Fibroblast of skin of scalp (primary cell): ENCODE measurements at regions not wholly inside any gene's neighbourhood (a gene's known extent, or its start where the extent isn't known, plus 50 kb on each side); places are given as distances from the start of the nearest gene placed in this dataset.

ENCODE experiments used
- DNase-seq: peaks from one replicate; pipeline ENCODE4 v3.0.0-alpha.2; 2013

DNA sequence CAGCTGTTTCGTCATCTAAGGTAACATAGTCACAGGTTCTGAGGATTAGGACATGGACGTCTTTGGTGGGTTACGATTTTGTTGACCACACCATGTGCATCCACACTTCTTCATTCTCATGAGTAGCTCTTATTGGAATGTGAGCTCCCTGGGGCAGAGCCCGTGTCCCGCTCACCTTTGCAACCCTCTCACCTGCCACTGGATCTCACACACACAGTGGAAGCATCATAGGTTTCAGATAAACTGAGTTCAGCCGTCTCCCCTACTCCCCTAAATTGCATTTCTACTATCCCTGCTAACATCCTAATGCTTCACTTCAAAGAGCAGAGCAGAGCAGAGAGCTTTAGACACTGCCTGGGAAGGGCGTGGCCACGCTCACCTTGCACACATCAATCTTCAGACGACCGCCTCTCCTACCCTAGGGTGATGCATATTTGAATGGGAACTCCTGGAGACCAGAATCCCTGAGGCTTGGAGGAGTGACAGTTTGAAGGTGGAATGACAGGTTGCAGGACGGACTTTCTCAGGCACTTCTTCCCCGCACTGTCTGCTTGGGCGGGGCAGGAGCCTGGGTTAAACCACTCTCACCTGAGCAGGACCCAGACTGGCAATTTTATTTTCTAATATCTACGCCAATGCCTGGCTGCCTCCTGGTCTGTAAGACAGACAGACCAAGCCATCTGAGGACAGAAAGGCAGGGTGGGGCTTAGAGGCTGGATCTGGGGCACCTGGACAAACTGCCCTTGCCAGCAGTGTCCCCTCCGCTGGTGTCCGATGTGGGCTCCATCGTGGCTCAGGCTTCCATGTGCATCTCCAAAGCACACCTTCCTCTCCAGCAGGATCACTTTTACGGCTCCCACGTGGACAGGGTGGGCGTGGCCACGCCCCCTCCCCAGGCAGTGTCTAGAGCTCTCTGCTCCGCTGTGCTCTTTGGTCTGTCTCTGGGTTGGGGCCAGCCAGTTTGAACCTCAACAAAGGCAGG, 229.5 kb upstream of the COPS8 start:
- no peak for DNase-seq

DNA sequence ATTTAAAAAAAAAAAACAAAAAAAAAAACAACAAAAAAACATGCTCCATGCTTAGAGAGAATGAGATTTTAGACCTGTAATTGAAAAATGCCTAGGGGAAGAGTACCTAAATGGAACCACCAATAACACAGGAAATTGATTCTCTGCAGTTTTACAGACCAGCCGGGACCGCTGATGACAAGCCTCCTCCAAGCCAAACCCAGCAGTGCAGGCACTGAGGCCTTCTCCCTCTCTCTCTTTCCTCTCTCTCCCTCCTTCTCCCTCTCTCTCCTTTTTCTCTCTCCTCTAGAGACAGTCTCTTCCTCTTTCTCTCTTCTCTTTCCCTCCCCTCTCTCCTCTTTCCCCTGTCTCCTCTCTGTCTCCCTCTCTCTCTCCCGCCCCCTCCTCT, 228.8 kb upstream of the COPS8 start:
- no peak for DNase-seq

DNA sequence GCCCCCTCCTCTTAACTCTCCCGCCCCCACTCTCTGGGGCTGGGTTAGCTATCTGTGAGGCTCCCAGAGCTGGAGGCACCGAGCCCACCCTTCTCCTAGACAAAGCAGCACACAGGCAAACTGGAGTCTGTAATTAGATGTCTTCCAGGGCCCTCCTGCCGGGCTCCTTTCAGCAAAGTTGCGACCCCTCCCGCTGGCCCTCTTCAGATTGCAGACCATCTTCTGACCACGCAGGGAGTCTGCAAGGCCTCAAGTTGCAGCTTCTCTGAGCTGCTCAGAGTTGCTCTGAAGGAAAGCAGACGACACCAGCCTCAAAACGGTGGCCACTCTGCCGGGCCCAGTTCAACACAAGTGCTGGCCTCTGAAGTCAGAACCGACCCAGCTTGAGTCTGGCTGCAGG, 228.4 kb upstream of the COPS8 start:
- no peak for DNase-seq

DNA sequence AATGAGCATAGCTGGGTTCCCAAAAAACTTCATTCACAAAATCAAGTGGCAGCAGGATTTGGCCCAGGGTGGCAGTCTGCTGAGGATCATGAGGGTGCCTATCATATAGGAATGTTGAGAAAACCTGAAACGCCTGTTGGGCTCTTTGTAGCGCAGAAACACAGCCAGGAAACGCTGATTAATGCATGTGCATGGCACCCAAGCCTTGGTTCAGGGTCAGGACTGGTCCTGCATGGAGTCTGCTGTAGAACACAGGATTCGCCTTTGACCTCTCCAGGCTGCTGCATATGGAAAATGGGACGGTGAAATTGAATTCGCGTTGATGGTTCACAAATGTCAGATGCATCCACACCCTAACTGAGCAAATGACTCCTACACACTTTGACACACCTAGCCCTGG, 227.9 kb upstream of the COPS8 start:
- DNase-seq: no peak

DNA sequence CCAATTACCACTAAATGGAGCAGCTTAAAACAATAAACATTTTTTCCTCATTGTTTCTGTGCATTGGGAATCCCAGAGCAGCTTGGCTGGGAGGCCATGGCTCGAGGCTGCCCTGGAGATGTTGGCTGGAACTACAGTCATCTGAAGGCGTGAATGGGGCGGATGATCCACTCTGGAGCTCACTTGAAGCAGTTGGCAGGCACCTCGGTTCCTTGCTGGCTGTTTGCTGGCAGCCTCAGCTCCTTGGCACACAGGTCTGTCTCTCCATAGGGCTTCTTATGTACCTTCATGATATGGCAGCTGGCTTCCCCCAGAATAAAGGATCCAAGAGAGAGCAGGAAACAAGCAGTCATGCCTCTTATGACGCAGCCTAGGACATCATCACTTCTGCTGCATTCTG, 227.0 kb upstream of the COPS8 start:
- no peak for DNase-seq

DNA sequence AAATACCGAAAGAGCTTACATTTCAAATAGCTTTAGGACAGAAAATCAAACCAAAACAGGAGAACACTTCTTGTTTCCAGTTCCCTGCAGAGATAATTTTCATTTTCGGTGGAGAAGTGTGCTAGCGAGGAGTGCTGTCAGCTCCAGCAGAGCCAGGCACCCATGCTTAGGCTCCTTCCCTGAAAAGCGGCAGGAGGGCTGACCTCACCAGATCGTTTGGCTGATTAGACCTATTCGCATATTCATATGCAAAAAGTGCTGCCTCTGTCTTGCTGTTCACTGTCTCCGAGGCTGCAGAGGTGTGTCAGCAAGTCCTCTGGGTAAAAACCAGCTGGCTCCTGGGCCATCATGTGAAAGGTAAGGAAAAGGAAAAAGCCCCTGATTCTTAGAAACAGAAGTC, 225.8 kb upstream of the COPS8 start:
- DNase-seq: no peak

DNA sequence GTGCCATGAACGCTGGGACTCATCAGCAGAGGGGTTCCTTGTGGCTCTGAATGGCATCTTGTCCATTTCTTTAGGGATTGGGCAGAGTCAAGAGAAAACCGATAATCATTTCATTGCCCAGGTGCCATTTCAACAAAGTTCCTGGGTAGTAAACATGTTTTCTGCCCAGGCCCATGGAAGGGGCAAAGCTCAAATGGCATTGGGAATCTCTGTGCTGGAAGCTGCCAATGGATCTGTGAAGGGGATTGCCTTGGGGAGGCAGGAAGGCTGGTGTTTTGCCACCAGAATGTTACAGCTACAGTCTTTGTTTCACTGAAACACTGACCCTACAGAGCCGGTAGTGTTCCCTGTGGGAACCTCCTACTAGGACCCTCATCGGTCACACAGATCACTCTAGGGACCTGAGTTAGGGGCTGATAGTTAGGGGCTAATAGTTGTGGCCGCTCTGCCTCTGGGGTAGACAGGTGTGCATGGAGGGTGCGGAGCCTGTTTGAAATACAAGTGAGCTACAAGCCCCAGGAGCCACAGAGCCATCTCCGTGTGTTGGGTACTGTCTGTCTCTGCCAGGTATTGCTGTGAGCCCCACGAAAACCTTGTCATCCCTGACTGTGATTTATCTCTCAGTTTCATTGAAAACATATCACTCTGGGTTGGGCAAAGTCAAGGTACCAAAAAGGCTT, 224.4 kb upstream of the COPS8 start:
- no peak for DNase-seq

DNA sequence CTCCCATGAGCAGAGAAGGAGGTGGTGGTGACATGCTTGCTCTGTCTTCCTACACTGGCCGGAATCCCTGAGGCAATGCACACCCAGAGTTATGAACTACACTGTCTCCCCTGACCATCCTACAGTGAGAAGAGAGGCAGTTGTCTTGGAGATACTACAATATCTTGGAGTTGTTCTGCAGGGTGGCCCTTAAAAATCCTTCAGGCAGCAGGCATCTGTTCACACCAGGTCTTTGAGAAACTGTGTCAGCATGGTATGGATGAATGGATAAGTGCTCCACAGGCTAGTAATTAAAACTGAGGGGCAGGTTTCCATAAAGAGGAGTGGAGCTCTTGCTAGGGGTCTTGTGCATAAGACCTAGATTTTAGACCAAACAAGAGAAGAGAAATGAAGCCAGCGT, 223.7 kb upstream of the COPS8 start:
- no peak for DNase-seq

DNA sequence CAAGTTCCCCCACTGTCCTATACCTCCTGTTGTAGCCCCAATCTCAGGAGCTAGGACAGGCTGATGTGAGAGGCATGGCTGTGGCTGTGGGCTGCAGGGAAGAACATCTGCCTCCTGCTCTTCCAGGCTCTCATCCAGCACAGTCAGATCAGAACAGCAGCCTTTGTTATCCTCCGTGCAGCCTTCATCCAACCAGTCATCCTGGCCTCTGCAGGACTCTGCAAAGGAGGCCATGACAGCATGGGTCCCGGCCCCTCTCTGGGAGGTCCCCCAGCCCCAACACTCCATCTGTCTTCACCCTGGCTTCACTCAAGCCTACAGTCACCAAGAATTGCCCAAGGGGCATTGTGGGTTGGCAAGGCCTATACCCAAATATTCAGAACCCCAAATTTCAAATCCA, 223.2 kb upstream of the COPS8 start:
- no peak for DNase-seq

DNA sequence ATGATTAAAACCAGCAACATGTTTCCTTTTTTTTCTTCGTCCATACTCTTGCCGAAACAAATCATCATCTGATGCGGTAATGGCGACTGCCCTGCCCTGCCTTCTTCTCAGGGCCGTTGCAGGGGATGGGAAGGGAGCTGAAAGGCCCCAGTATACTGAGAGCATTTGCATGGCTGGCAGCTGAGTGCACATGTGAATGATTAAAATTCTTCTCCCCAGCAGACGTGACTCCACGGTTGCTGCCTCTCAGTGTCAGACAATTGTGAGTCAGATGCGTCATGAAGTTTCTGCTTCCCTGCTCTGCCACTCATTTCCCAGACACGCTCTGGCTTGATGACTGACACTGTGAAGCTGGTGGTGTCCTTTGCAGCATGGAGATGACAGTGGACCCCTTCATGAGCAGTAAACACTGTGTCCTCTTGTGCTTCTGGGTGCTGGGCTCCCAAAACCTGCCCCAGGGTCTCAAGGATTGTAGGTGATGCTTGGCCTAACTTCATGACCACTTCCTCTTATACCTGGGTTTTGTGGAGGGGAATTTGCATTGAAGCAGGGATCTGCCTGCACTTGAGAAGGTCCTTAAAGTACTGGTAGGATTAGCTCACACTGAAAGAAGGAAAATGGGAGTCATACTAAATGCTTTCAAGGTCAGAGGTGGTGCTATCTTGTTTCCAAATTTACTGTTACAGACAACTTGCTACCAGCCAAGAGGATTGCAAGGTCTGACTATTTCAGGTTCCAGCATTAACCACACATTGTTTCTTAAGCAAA, 222.5 kb upstream of the COPS8 start:
- peak; percentile 99 for DNase-seq

DNA sequence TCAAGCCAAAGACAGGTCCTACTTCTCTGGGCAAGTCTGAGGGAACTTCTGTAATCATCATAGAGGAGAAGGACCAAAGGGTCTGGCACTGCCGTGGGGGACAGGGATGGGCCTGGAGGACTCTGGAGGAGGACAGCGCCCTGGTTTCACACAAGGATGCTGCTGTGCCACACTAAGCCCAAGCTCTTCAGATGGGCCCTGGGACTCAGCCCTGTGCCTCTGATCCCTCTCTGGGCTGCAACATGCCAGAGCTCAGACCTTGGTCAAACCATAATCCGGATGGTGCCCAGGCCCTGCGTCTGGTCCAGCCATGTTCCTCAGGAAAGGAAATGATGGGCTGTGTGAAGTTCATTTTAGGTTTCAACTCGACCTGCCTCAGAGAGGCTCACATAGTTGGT, 222.0 kb upstream of the COPS8 start:
- no peak for DNase-seq

DNA sequence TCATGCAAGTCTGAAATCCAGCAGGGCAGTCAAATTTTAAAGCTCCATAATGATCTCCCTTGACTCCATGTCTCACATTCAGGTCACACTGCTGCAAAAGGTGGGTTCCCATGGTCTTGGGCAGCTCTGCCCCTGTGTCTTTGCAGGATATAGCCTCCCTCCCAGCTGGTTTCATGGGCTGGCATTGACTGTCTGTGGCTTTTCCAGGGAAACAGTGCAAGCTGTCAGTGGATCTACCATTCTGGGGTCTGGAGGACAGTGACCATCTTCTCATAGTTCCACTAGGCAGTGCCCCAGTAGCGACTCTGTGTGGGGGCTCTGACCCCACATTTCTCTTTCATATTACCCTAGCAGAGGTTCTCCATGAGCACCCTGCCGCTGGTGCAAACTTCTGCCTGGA, 220.6 kb upstream of the COPS8 start:
- no peak for DNase-seq

DNA sequence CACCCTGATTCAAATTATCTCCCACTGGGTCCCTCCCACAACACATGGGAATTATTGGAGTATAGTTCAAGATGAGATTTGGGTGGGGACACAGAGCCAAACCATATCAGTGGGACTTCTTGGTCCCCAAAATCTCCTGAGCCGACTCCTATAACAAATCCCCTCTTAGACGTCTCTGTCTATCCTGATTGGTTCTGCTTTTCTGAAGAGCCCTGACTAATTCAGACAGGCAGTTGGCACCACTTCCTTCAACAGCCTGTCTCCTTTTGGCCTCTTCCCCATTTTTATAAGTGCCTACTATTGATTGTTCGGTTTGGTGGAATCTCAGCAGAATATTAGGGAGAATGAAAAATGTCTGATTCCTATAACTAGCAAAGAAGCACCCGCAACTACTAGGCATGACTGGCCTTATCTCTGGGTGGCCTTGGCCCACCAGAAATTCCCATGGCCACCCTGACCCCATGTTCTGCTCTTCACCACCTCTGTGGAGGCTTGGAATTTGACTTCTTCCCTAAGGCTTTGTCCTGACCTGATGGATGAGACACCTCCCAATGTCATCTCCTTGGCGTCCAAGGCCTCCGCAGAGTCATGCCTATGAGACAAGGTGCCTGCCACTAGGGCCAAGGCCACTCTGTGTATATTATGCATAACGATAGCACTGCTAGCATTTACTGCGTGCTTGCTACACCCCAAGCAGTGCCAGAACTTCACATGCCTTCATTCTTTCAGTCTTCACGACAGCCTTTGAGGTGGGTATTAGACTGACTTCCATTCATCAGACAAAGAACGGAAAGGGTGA, 218.9 kb upstream of the COPS8 start:
- no peak for DNase-seq

DNA sequence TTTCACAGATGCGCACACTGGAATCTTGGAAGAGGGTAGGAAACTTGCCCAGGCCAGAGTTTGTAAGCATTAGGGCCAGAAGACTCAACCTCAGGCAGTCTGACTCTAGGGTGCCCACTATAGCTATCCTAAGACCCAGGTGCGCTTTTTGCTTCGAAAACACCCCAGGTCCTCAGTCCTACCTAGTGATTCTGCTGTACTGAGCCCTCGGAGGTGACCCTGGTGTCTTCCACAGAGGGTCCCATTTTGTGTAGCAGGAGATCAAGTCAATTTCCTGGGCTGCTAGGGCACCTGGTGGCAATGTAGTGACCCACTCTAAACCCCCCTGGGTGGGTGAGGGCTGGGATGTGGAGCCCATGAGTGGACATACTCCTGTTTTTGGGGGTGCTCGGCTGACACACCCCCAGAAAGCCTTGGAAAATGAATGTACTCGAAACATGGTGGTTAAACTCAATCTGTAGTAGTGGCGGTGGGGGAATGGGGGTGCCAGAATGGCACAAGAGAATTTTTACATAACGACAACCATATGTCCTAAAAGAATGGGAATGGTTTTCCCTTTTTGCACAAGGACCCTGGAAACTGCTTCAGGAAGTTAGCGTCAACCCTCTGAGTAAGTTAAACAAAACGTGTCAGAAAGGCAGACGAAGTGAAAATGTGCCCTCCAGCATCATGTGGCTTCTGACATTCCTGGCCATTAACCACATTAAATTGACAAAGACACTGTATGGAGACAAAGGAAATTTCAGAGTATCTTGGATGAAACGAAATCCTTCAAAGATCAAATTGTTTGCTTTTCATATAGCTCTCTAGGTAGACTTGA, 218.0 kb upstream of the COPS8 start:
- DNase-seq: peak; percentile 93

DNA sequence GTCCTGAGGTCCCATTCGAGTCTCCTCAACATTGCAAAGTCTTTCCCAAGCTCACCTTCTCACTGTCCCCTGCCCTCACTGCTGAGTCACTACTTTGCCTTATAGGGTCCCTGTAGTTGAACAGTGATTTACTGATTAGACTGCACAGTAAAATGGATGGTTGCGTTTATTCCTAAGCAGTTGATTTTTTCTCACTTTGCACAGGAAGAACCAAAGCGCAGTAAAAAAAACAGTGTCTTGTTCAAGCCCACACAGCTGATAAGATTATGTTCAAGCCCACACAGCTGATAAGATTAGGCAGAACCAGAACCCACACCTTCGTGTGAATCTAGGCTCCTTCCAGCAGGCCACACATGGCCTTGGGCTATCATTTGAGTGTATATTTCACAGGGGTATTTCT, 215.3 kb upstream of the COPS8 start:
- no peak for DNase-seq

DNA sequence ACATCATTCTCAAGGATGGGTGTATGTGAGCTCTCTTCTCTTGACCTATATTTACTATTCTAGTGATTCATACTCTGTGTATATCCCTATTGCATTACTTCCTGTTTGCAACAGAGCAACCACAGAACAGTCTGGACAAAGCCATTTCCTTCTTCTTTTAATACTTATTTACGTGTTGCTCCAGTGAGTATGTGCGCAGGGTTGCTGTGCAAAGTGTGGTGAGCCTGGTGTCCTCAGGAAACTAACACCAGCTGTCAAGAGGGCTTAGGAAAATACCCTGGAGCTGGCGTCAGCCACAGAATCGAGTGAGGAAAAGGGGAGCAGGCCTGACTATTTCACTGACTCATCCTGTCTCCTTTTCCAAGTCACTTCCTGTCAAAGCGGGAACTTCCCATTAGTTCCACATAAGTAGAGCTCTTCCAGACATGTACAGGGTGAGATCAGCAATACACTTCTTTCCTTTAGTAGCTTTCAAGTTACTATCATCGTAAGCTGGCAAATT, 214.1 kb upstream of the COPS8 start:
- peak; percentile 97 for DNase-seq

DNA sequence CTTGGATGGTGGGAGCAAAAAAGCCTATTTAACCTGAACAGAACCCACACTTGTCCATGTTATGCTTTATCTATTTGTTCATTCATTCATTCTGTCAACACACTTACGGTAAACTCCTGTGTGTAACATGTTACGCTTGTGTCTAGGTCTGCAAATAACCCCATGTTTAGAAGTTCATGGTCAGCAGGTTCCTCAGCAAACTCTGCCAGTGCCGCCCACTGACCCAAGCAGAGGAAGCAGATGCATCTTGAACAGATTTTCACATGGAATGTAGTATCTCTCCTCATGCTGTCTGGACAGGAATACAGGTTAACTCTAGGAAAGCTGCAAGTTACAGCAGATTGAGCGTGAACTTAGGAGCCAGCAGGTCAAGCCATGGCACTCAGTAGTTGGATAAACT, 213.7 kb upstream of the COPS8 start:
- no peak for DNase-seq

DNA sequence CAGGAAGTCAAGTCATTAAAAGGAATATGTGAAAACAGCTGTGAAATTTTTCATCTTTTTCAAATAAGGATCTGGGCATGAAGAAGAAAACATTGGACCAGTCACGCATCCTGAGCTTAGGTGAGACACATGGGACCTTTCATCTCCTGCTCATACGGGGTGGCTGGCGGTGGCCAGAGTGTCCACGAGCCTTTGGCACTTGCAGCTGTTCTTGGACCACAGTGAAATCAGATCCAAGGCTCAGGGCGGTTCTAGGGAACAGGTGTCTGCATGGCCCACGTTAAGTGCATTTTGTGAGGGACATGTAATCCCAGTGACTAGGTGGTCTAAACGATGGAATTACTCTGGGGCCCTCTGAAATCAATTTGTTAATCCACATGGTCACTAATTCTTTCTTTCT, 212.7 kb upstream of the COPS8 start:
- DNase-seq: no peak

DNA sequence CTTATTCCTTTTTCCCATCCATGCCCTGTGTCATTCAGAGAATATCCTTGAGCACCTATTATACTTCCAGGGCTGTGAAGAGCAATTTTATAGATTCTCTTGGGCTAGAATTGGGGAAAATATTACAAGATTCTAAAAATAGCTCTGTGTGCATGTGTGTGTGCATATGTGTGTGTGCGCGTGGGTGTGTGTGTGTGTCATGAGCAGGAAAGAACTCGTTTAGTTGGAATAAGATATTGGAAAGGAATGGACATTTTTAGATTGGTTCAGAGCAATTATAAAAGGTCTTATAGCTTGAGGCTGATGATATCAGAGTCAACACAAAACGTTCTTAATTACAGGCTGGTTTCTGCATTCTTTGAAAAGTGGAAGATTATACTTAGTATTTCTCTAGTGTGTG, 212.1 kb upstream of the COPS8 start:
- peak; percentile 23 for DNase-seq

DNA sequence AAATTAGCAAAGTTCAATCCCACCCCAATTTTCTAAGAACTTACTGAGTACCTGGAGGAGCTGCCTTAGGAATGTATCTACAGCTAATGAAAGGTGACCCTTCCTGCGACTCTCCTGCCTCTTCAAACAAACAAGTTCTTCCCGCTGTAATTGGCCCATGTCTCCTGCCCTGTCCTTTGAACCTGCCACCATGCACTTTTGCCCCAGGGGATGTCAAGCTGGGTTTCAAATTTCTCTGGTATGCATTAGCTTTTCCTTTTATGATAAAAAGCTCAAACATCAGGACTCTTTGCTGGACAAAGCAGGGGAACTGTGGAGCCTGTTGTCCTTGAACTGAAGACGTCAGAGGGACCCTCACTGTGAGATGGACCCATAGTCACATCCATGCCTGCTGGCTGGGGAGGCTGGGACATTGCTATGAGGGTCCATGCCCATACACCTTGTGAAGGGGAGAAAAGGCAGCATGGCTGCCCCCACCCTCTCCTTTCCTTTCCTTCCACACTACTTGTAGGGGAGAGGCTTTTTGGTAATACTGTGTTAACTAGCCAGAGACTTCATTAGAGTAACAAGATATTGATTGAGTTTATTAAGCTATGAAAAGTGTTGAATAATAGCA, 210.7 kb upstream of the COPS8 start:
- no peak for DNase-seq
